HG02870 (cell line): ENCODE measurements at regions not wholly inside any gene's neighbourhood (a gene's known extent, or its start where the extent isn't known, plus 50 kb on each side); places are given as distances from the start of the nearest gene placed in this dataset.
A peak's percentile ranks its signal among the peaks of the same experiment; 100 is the strongest.
"Not testable (repeated sequence)": the region's sequence is repeated elsewhere in the genome, so short reads cannot be mapped to it uniquely, and the experiment has no call there.

Experiments
- ATAC-seq: cut with Tn5 transposase; IDR thresholded peaks from one replicate; pipeline ENCODE4 v1.9.1; 2021; ENCODE audit warnings: mild to moderate bottlenecking, moderate library complexity; ENCODE audit not compliant: unreplicated experiment

- ATAC-seq: peak; percentile 90
Observed at GRCh38 chr1:239976130-239976968, 115.3 kb upstream of the FMN2 start.

- no peak for ATAC-seq
Observed at GRCh38 chr1:239977416-239977815, 114.3 kb upstream of the FMN2 start.

DNA sequence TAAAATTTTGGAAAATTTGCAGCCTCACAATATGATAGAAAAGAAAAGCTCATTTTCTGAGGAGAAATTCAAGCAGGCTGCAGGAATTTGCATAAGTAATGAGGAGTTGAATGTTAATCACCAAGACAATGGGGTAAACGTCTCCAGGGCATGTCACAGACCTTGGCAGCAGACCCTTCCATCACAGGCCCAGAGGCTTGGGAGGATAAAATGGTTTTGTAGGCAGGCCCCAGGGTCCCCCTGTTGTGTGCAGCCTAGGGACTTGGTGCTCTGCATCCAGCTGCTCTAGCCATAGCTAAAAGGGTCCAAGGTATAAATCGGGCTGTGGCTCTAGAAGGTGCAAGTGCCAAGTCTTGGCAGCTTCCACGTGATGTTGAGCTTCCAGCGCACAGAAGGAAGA lies 112.2 kb upstream of the FMN2 start:
- no peak for ATAC-seq

- no peak for ATAC-seq
Observed at GRCh38 chr1:239982762-239983161, 108.9 kb upstream of the FMN2 start.

DNA sequence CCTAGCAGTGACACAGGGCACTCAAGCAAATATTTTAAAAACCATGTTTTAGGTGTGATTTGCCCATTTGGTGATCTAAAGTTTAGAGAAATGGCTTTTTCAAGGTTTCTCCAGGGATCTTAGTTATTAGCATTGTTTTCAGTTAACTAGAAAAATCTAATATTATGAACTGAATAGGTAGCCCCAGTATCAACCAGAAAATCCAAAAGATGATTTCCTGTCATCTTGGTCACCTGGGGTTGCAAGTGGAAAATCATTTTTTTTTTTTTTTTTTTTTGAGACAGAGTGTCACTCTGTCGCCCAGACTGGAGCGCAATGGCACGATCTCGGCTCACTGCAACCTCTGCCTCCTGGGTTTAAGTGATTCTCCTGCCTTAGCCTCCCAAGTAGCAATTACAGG lies 106.6 kb upstream of the FMN2 start:
- ATAC-seq: no peak

GRCh38 chr1:239987103-239987745 lies 104.5 kb upstream of the FMN2 start:
- no peak for ATAC-seq

DNA sequence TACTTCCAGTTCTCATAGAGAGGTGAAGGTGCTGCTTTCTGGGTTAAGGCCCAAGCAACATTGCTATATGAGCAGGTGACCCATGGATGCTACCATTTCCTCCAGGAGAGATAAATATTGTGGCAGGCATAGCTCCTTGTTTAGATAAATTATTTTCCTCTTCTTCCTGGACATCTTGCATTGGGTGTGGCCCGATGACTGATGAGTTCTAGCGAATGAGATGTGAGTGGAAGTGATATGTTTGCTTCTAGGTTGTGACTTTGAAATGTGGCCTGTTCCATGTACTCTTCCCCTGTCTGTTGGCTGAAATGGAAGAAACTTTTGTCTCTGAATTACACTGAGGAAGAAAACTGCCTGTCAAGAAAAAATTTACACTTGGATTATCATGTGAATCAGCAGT lies 101.7 kb upstream of the FMN2 start:
- ATAC-seq: no peak

DNA sequence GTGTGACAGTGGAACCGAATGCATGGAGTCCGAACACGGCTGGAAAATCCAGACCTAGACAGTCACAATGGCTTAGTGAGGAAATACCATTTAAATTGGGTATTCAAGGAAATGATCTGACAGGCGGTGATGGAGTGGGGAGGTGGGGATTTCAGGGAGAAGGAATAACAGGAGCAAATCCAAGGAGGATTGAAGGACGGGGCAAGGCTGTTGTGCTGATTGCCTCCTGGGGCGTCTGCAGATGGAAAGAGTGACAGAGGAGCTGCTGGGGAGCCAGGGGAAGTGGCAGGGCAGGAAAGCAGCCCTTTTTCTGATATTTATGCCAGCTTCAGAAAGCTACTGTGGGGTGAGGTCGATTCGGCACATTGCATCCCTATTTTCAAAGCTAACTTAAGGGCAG lies 99.1 kb upstream of the FMN2 start:
- not testable (repeated sequence) for ATAC-seq

- no peak for ATAC-seq
Observed at GRCh38 chr1:239993366-239993765, 98.3 kb upstream of the FMN2 start.

DNA sequence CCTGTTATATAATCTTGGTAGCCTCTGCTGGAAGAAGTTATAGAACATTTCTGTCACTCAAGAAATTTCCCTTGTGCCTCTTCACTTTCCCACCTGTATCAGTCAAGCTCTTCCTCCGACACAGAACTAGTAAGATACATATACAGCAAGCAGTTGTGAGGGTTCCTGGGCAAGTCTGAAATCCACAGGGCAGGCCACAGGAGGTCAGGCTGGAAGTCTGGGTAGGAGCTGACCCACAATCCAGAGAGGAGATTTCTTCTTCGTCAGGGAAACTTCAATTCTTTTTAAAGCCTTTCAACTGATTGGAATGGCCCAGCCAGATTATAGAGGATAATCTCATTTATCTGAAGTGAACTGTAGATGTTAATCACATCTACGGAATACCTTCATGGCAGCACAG lies 96.4 kb upstream of the FMN2 start:
- ATAC-seq: no peak

GRCh38 chr1:239997160-239997514 lies 94.5 kb upstream of the FMN2 start:
- ATAC-seq: no peak

- no peak for ATAC-seq
Observed at GRCh38 chr1:239997515-239998311, 94.0 kb upstream of the FMN2 start.

DNA sequence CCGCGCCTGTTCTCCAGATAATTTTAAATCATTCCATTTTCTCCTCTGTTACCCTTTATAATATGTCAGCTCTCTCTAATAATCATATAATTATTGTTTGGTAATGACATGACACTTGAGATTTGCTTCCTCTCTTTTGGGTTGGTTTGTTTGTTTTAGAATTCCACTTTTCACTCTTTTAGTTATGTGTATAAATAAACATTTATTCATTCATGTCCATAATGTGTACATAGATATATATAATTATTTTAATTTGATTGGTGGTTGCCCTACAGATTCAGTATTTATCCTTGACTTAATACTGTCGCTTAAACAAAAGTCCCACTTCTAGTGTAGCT lies 93.4 kb upstream of the FMN2 start:
- no peak for ATAC-seq

- no peak for ATAC-seq
Observed at GRCh38 chr1:239999170-239999569, 92.5 kb upstream of the FMN2 start.

DNA sequence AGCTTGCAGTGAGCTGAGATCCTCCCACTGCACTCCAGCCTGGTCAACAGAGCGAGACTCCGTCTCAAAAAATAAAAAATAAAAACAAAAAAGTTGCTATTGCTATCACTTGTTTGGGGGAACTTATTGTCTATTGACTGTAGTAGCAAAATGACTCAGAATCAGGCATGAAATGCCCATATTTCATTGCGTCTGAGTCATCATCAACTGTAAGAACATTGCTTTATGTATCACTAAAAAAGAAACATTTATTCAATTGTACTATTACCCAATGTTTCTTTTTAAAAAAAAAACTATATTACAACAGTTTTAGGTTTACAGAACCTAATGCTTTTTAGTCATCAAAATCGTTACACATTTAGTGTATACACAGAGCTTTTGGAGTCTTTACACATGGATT lies 91.0 kb upstream of the FMN2 start:
- ATAC-seq: no peak

DNA sequence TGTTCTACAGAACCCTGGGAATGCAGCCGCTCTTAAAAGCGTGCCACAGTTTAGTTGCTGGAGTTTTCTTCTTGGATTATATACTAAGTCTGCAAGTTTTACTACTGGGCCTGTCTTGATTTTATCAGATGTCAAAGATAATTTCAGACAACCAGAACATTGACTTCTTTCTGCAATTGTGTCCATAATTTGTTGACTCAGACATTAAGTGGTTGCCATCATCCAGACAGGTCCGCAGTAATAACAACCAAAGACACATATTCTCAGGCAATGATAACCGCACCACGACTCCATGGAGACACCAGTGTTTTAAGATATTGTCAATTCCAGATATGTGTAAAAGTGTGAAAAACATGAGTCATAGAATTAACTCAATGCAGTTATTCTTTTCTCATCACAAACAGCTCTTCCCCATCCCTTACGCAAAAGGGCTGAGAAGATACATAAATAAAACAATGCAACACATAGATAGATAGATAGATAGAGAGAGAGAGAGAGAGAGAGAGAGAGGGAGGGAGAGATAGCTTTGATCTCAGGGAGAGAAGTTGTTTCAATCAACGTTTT lies 90.4 kb upstream of the FMN2 start:
- no peak for ATAC-seq

- no peak for ATAC-seq
Observed at GRCh38 chr1:240004086-240004749, 87.5 kb upstream of the FMN2 start.

- ATAC-seq: no peak
Observed at GRCh38 chr1:240005997-240006650, 85.6 kb upstream of the FMN2 start.

DNA sequence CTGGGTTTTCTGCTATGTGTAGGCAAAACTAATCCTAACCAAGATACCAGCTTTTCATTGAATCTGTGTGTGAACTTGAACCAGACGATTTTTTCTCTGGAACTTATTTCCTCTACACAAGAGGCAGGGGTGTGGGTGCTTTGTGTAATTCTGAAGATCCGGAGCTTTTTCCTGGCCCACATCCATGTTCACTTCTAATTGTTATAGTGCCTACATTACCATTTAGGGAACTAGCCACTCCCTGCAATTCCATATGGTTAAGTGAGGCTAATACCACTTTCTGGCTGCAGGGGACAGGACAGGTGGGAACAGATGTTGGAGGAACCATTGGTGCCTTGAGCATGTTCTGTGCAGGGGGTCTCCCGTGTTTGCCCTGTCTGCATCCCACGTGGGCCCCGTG lies 83.4 kb upstream of the FMN2 start:
- no peak for ATAC-seq

- ATAC-seq: no peak
Observed at GRCh38 chr1:240014051-240014450, 77.6 kb upstream of the FMN2 start.

GRCh38 chr1:240018617-240019016 lies 73.1 kb upstream of the FMN2 start:
- no peak for ATAC-seq
